Liver (tissue), 7 donors: ENCODE measurements at regions not wholly inside any gene's neighbourhood (a gene's known extent, or its start where the extent isn't known, plus 50 kb on each side); places are given as distances from the start of the nearest gene placed in this dataset.

ENCODE experiments used
- DNase-seq: peaks from one replicate; pipeline ENCODE4 v3.0.0-alpha.2; 2017; ENCODE audit warnings: low spot score
- H3K27ac ChIP-seq, 2 donors: one replicate each; pipeline ENCODE4 v1.7.0; 2013; ENCODE audit warnings: inconsistent platforms in 2 of 2, low read length in 2 of 2, control low read depth in 1 of 2, low read depth in 1 of 2, mild to moderate bottlenecking in 1 of 2
- H3K27me3 ChIP-seq, 4 donors: one replicate each; pipeline versions ENCODE4 v1.6.1 to v1.7.0; 2013; ENCODE audit warnings: low read length in 3 of 4, inconsistent platforms in 1 of 4, mild to moderate bottlenecking in 1 of 4, moderate library complexity in 1 of 4; ENCODE audit not compliant: control insufficient read depth in 4 of 4, insufficient read depth in 4 of 4
- H3K36me3 ChIP-seq, 4 donors: one replicate each; pipeline versions ENCODE4 v1.6.1 to v1.7.0; 2013; ENCODE audit warnings: low read length in 3 of 4, mild to moderate bottlenecking in 3 of 4, low read depth in 1 of 4, moderate library complexity in 1 of 4; ENCODE audit not compliant: control insufficient read depth in 4 of 4, insufficient read depth in 3 of 4
- H3K4me1 ChIP-seq, 4 donors: one replicate each; pipeline versions ENCODE4 v1.6.1 to v1.7.0; 2013; ENCODE audit warnings: low read length in 3 of 4, mild to moderate bottlenecking in 3 of 4, moderate library complexity in 1 of 4; ENCODE audit not compliant: control insufficient read depth in 4 of 4, insufficient read depth in 4 of 4
- H3K4me3 ChIP-seq, 3 donors: one replicate each; pipeline versions ENCODE4 v1.6.1 to v1.7.0; 2013; ENCODE audit warnings: low read length in 3 of 3, control low read depth in 1 of 3, low read depth in 1 of 3, mild to moderate bottlenecking in 1 of 3
- H3K9ac ChIP-seq, 2 donors: one replicate each; pipeline ENCODE4 v1.7.0; 2013; ENCODE audit warnings: low read length in 2 of 2, mild to moderate bottlenecking in 2 of 2, moderate library complexity in 2 of 2, control low read depth in 1 of 2, low read depth in 1 of 2
- H3K9me3 ChIP-seq, 4 donors: one replicate each; pipeline versions ENCODE4 v1.6.1 to v1.7.0; 2013; ENCODE audit warnings: low read length in 3 of 4; ENCODE audit not compliant: control insufficient read depth in 4 of 4
- ATF3 ChIP-seq: IDR thresholded peaks from 2 replicates; pipeline ENCODE4 v1.6.1; 2016; ENCODE audit warnings: antibody characterized with exemption
- EGR1 ChIP-seq, 2 donors: IDR thresholded peaks; 2 replicates each; pipeline ENCODE4 v1.6.1; 2016 to 2018; ENCODE audit warnings: antibody characterized with exemption in 2 of 2, low read depth in 2 of 2
- FOXA1 ChIP-seq: IDR thresholded peaks from 2 replicates; pipeline ENCODE4 v1.6.1; 2016; ENCODE audit warnings: antibody characterized with exemption
- FOXA2 ChIP-seq: IDR thresholded peaks from 2 replicates; pipeline ENCODE4 v1.6.1; 2016; ENCODE audit warnings: antibody characterized with exemption
- GABPA ChIP-seq, 2 donors: IDR thresholded peaks in 1 of 2; conservative IDR thresholded peaks in 1 of 2; 2 replicates each; pipeline ENCODE4 v1.6.1; 2016; ENCODE audit warnings: antibody characterized with exemption in 2 of 2, mild to moderate bottlenecking in 1 of 2, moderate library complexity in 1 of 2
- HNF4A ChIP-seq, 2 donors: conservative IDR thresholded peaks; 2 replicates each; pipeline ENCODE4 v1.6.1; 2016; ENCODE audit warnings: antibody characterized with exemption in 2 of 2, mild to moderate bottlenecking in 2 of 2
- HNF4G ChIP-seq: IDR thresholded peaks from 2 replicates; pipeline ENCODE4 v1.6.1; 2016; ENCODE audit warnings: antibody characterized with exemption
- JUND ChIP-seq, 2 donors: IDR thresholded peaks; 2 replicates each; pipeline ENCODE4 v1.6.1; 2016; ENCODE audit warnings: antibody characterized with exemption in 2 of 2
- NR2F2 ChIP-seq: IDR thresholded peaks from 2 replicates; pipeline ENCODE4 v1.6.1; 2016; ENCODE audit warnings: antibody characterized with exemption
- RAD21 ChIP-seq, 2 donors: IDR thresholded peaks; 2 replicates each; pipeline ENCODE4 v1.6.1; 2016; ENCODE audit warnings: antibody characterized with exemption in 2 of 2, mild to moderate bottlenecking in 2 of 2
- REST ChIP-seq: IDR thresholded peaks from 2 replicates; pipeline ENCODE4 v1.6.1; 2016; ENCODE audit warnings: antibody characterized with exemption, mild to moderate bottlenecking
- RXRA ChIP-seq, 2 donors: IDR thresholded peaks; 2 replicates each; pipeline ENCODE4 v1.6.1; 2017 to 2018; ENCODE audit warnings: antibody characterized with exemption in 2 of 2, mild to moderate bottlenecking in 1 of 2
- SP1 ChIP-seq: IDR thresholded peaks from 2 replicates; pipeline ENCODE4 v1.6.1; 2018; ENCODE audit warnings: antibody characterized with exemption, mild to moderate bottlenecking
- TAF1 ChIP-seq: conservative IDR thresholded peaks from 2 replicates; pipeline ENCODE4 v1.6.1; 2016; ENCODE audit warnings: antibody characterized with exemption, mild to moderate bottlenecking
- YY1 ChIP-seq: IDR thresholded peaks from 2 replicates; pipeline ENCODE4 v1.6.1; 2016; ENCODE audit warnings: antibody characterized with exemption, mild to moderate bottlenecking
- WGBS: extraction: QIAGEN DNeasy Blood & Tissue Kit; methylation state at CpG from one replicate; pipeline ENCODE4 v1.1.7; 2013; 5-methylcytosine and 5-hydroxymethylcytosine counted together
- donor health status: healthy.
- donor health status: healthy.
- donor health status: healthy.
- donor health status: healthy.

- no peaks in the 10 kb centered on the region for H3K36me3 ChIP-seq
- DNase-seq, result no peak
- H3K9ac ChIP-seq, result no peak overlapping the region
- H3K27me3 ChIP-seq, result no peaks in the 10 kb centered on the region
- no peaks in the 10 kb centered on the region for H3K9me3 ChIP-seq
- H3K27ac ChIP-seq, result no peak overlapping the region
- TF ChIP-seq SP1 (no peak), HNF4A (conservative IDR thresholded peaks at IDR 0.05) (no peak), TAF1 (no peak), JUND (IDR thresholded peaks at IDR 0.05) (no peak), NR2F2 (no peak), REST (no peak), GABPA (IDR thresholded peaks at IDR 0.05 in 1 of 2, conservative IDR thresholded peaks at IDR 0.05 in 1 of 2) (no peak), HNF4G (no peak), RXRA (IDR thresholded peaks at IDR 0.05) (no peak), RAD21 (IDR thresholded peaks at IDR 0.05) (no peak), FOXA2 (no peak)
- no peak overlapping the region for H3K4me3 ChIP-seq
- no peaks in the 10 kb centered on the region for H3K4me1 ChIP-seq
- 86% methylated on average over 8 of the region's 8 CpGs for WGBS
Measured at GRCh38 chr13:32829676-32830335, 186.4 kb upstream of the KL start.

- 91% methylated on average over 10 of the region's 10 CpGs for WGBS
- TF ChIP-seq RAD21 (IDR thresholded peaks at IDR 0.05) (no peak), GABPA (IDR thresholded peaks at IDR 0.05 in 1 of 2, conservative IDR thresholded peaks at IDR 0.05 in 1 of 2) (no peak), YY1 (no peak), RXRA (IDR thresholded peaks at IDR 0.05) (no peak), SP1 (no peak), FOXA2 (no peak), FOXA1 (no peak), HNF4A (conservative IDR thresholded peaks at IDR 0.05) (no peak), HNF4G (no peak), ATF3 (no peak), JUND (IDR thresholded peaks at IDR 0.05) (no peak), EGR1 (IDR thresholded peaks at IDR 0.05; ENCODE audit: low read depth in 2 of 2) (no peak)
- Histone ChIP-seq H3K36me3 (no peaks in the 10 kb centered on the region), H3K4me3 (no peak overlapping the region), H3K9me3 (no peaks in the 10 kb centered on the region), H3K9ac (no peak overlapping the region), H3K27me3 (no peaks in the 10 kb centered on the region), H3K4me1 (no peaks in the 10 kb centered on the region), H3K27ac (no peak overlapping the region)
- DNase-seq, result no peak
Measured at GRCh38 chr13:32830336-32831031, 185.7 kb upstream of the KL start.
